PFSK-1 (cell line): ENCODE measurements at regions not wholly inside any gene's neighbourhood (a gene's known extent, or its start where the extent isn't known, plus 50 kb on each side); places are given as distances from the start of the nearest gene placed in this dataset.

ENCODE experiments used
- FOXP2 ChIP-seq: optimal IDR thresholded peaks from 2 replicates; pipeline ENCODE3; 2011; ENCODE audit warnings: borderline replicate concordance, control low read depth, inconsistent platforms; ENCODE audit not compliant: insufficient read depth; ENCODE audit errors: extremely low read length, extremely low read depth
- POLR2AphosphoS5 ChIP-seq: IDR thresholded peaks from 2 replicates; pipeline ENCODE4 v1.6.1; 2012; ENCODE audit warnings: low read depth, mild to moderate bottlenecking, control low read depth, low read length, moderate library complexity
- REST ChIP-seq, 2 experiments: IDR thresholded peaks; 2 replicates each; pipeline versions ENCODE4 v1.6.1 to v1.8.0; 2011 to 2012; ENCODE audit warnings: low read depth in 2 of 2, low read length in 2 of 2, control low read depth in 1 of 2, inconsistent platforms in 1 of 2, mild to moderate bottlenecking in 1 of 2, moderate library complexity in 1 of 2; ENCODE audit not compliant: insufficient read depth in 1 of 2
- SIN3A ChIP-seq: IDR thresholded peaks from 2 replicates; pipeline ENCODE4 v1.6.1; 2012; ENCODE audit warnings: mild to moderate bottlenecking, low read length, moderate library complexity, borderline replicate concordance; ENCODE audit not compliant: insufficient read depth
- TAF1 ChIP-seq: IDR thresholded peaks from 2 replicates; pipeline ENCODE4 v1.6.1; 2012; ENCODE audit warnings: low read length, control low read depth, borderline replicate concordance; ENCODE audit not compliant: insufficient read depth

GRCh38 chr3:81198756-81199155 is 562.7 kb downstream of the GBE1 start:
- TF ChIP-seq TAF1 (no peak), FOXP2 (no peak), POLR2AphosphoS5 (no peak), SIN3A (no peak), REST (IDR thresholded peaks at IDR 0.05; ENCODE audit: insufficient read depth in 1 of 2, low read depth in 2 of 2, low read length in 2 of 2) (no peak)

GRCh38 chr3:81198216-81198615 is 563.2 kb downstream of the GBE1 start:
- no peak for TF ChIP-seq POLR2AphosphoS5
- no peak for TF ChIP-seq REST (IDR thresholded peaks at IDR 0.05; ENCODE audit: insufficient read depth in 1 of 2, low read depth in 2 of 2, low read length in 2 of 2)
- no peak for TF ChIP-seq SIN3A
- no peak for TF ChIP-seq TAF1
- TF ChIP-seq FOXP2 = no peak

- TF ChIP-seq FOXP2 = no peak
- no peak for TF ChIP-seq TAF1
Observed at GRCh38 chr3:81197386-81197785, 564.1 kb downstream of the GBE1 start.

- TF ChIP-seq REST (IDR thresholded peaks at IDR 0.05; ENCODE audit: insufficient read depth in 1 of 2, low read depth in 2 of 2, low read length in 2 of 2) (no peak), TAF1 (no peak), POLR2AphosphoS5 (no peak), FOXP2 (no peak), SIN3A (no peak)
Observed at GRCh38 chr3:81195478-81195877, 566.0 kb downstream of the GBE1 start.

GRCh38 chr3:81186412-81186811 is 575.0 kb downstream of the GBE1 start:
- TF ChIP-seq FOXP2 = no peak
- no peak for TF ChIP-seq REST (IDR thresholded peaks at IDR 0.05; ENCODE audit: insufficient read depth in 1 of 2, low read depth in 2 of 2, low read length in 2 of 2)
- TF ChIP-seq SIN3A = no peak

GRCh38 chr3:81173514-81173913 is 587.9 kb downstream of the GBE1 start:
- TF ChIP-seq POLR2AphosphoS5 (no peak), TAF1 (no peak), REST (IDR thresholded peaks at IDR 0.05; ENCODE audit: insufficient read depth in 1 of 2, low read depth in 2 of 2, low read length in 2 of 2) (no peak), FOXP2 (no peak), SIN3A (no peak)
